Hepatocyte (in vitro differentiated cells): ENCODE measurements at regions not wholly inside any gene's neighbourhood (a gene's known extent, or its start where the extent isn't known, plus 50 kb on each side); places are given as distances from the start of the nearest gene placed in this dataset.

ENCODE experiments used
- CTCF ChIP-seq: fragments of 200-600 bp; sonication (generic); IDR thresholded peaks from 2 replicates; pipeline ENCODE4 v1.5.1; 2016; ENCODE audit warnings: antibody characterized with exemption, mild to moderate bottlenecking; ENCODE audit not compliant: poor library complexity
- EZH2 ChIP-seq: fragments of 200-600 bp; sonication (generic); IDR thresholded peaks from 2 replicates; pipeline ENCODE4 v1.6.1; 2016; ENCODE audit warnings: antibody characterized with exemption, mild to moderate bottlenecking, borderline replicate concordance
- EZH2phosphoT487 ChIP-seq: fragments of 200-600 bp; sonication (generic); IDR thresholded peaks from one replicate; pipeline ENCODE4 v1.6.1; 2018; ENCODE audit warnings: antibody characterized with exemption, mild to moderate bottlenecking, low read depth, moderate library complexity; ENCODE audit not compliant: unreplicated experiment, severe bottlenecking

DNA sequence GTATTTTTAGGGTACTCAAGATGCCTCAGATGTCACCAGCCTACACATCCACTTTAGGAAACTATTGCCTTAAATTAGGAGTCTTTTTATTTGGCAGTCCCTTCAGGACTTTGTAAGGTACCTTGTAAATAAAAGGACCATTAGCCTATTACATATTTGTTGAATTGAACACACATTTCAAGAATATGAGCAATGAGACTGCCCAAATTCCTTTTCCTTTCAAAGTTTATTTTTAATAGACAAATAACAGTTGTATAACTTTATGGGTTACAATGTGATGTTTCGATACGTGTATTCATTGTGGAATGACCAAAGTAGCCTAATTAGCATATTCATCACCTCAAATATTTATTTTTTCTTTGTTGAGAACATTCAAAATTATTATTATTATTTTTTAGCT is 176.7 kb upstream of the PDZRN3 start:
- TF ChIP-seq CTCF (no peak), EZH2 (no peak), EZH2phosphoT487 (no peak)
